ENCODE measurements at regions not wholly inside any gene's neighbourhood (a gene's known extent, or its start where the extent isn't known, plus 50 kb on each side); places are given as distances from the start of the nearest gene placed in this dataset.

GRCh38 chr7:108810756-108811385 lies 241.2 kb downstream of the DNAJB9 start:
- no peak for ATAC-seq
- TF ChIP-seq POU6F1 (CRISPR knock-in tag; IDR thresholded peaks at IDR 0.05; ENCODE audit: borderline replicate concordance, low read depth) = no peak
- TF ChIP-seq TSHZ2 (CRISPR knock-in tag; IDR thresholded peaks at IDR 0.05) = no peak
- no peak for TF ChIP-seq ZNF8 (CRISPR knock-in tag; IDR thresholded peaks at IDR 0.05)
- no peak for TF ChIP-seq ZC3H10 (CRISPR knock-in tag; IDR thresholded peaks at IDR 0.05)
- no peak for TF ChIP-seq ESRRG (CRISPR knock-in tag; IDR thresholded peaks at IDR 0.05)
- no peak for TF ChIP-seq TCF4 (CRISPR knock-in tag; IDR thresholded peaks at IDR 0.05; ENCODE audit: borderline replicate concordance)
- no peak for TF ChIP-seq BACH2 (CRISPR knock-in tag; IDR thresholded peaks at IDR 0.05; ENCODE audit: borderline replicate concordance)
- TF ChIP-seq, protein P1, sequence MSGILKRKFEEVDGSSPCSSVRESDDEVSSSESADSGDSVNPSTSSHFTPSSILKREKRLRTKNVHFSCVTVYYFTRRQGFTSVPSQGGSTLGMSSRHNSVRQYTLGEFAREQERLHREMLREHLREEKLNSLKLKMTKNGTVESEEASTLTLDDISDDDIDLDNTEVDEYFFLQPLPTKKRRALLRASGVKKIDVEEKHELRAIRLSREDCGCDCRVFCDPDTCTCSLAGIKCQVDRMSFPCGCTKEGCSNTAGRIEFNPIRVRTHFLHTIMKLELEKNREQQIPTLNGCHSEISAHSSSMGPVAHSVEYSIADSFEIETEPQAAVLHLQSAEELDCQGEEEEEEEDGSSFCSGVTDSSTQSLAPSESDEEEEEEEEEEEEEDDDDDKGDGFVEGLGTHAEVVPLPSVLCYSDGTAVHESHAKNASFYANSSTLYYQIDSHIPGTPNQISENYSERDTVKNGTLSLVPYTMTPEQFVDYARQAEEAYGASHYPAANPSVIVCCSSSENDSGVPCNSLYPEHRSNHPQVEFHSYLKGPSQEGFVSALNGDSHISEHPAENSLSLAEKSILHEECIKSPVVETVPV (CRISPR knock-in tag; IDR thresholded peaks at IDR 0.05) = no peak
- TF ChIP-seq, protein P2, sequence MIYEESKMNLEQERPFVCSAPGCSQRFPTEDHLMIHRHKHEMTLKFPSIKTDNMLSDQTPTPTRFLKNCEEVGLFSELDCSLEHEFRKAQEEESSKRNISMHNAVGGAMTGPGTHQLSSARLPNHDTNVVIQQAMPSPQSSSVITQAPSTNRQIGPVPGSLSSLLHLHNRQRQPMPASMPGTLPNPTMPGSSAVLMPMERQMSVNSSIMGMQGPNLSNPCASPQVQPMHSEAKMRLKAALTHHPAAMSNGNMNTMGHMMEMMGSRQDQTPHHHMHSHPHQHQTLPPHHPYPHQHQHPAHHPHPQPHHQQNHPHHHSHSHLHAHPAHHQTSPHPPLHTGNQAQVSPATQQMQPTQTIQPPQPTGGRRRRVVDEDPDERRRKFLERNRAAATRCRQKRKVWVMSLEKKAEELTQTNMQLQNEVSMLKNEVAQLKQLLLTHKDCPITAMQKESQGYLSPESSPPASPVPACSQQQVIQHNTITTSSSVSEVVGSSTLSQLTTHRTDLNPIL (CRISPR knock-in tag; IDR thresholded peaks at IDR 0.05; ENCODE audit: low read depth) = no peak
- TF ChIP-seq ZNF70 (CRISPR knock-in tag; IDR thresholded peaks at IDR 0.05) = no peak
- TF ChIP-seq ISL1 (CRISPR knock-in tag; IDR thresholded peaks at IDR 0.05) = no peak
- no peak for TF ChIP-seq SNAI2 (CRISPR knock-in tag; IDR thresholded peaks at IDR 0.05)
- TF ChIP-seq PATZ1 (CRISPR knock-in tag; IDR thresholded peaks at IDR 0.05; ENCODE audit: borderline replicate concordance) = no peak
- TF ChIP-seq ZFP30 (CRISPR knock-in tag; IDR thresholded peaks at IDR 0.05) = no peak
- no peak for TF ChIP-seq RARB (CRISPR knock-in tag; IDR thresholded peaks at IDR 0.05)
- TF ChIP-seq ZFP3 (CRISPR knock-in tag; IDR thresholded peaks at IDR 0.05) = no peak
- no peak for TF ChIP-seq OSR1 (CRISPR knock-in tag; IDR thresholded peaks at IDR 0.05)

- ATAC-seq = no peak
- TF ChIP-seq ZFP30 (CRISPR knock-in tag; IDR thresholded peaks at IDR 0.05) (no peak), PATZ1 (CRISPR knock-in tag; IDR thresholded peaks at IDR 0.05; ENCODE audit: borderline replicate concordance) (no peak), ZC3H10 (CRISPR knock-in tag; IDR thresholded peaks at IDR 0.05) (no peak), ARNTL (CRISPR knock-in tag; IDR thresholded peaks at IDR 0.05; ENCODE audit: borderline replicate concordance, low read depth) (no peak), PPARA (CRISPR knock-in tag; IDR thresholded peaks at IDR 0.05; ENCODE audit: borderline replicate concordance) (no peak), SNAI2 (CRISPR knock-in tag; IDR thresholded peaks at IDR 0.05) (no peak)
These were observed 243.8 kb downstream of the DNAJB9 start for GRCh38 chr7:108813251-108814014.

Measured in SK-N-SH treated with all-trans-retinoic acid at 6 μM for 48 hours (cell line).